ENCODE measurements at regions not wholly inside any gene's neighbourhood (a gene's known extent, or its start where the extent isn't known, plus 50 kb on each side); places are given as distances from the start of the nearest gene placed in this dataset.

DNA sequence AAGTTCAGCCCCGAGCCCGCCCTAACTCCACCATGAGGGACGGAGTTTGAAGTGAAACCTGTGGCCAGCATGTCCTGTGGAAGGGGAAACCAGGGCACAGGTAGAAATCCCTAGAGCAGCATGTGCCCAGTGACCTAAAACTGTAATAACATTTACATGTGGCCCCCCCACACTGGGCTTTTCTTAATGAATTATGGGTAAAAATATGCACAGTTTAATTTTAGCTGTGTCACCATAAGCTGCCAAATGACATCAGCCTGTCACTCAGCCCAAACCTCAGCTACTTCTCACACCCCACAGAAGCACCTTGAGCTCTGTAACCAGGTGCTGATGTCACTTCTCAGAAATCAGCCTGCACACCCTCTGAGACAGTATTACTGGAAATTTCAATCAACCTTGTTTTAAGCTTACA lies 50.0 kb upstream of the SLC19A1 start:
- H3K27me3 ChIP-seq (ENCODE audit: insufficient read depth, poor library complexity, severe bottlenecking): peaks cover 2% of the 10 kb centered on the region
- TF ChIP-seq GABPA (IDR thresholded peaks at IDR 0.05; ENCODE audit: low read depth): no peak
- no peak for TF ChIP-seq CTCF (IDR thresholded peaks at IDR 0.05; ENCODE audit: insufficient read depth, low read length)
- no peak for TF ChIP-seq SPI1 (IDR thresholded peaks at IDR 0.05; ENCODE audit: borderline replicate concordance, low read depth)
- no peak for TF ChIP-seq REST (IDR thresholded peaks at IDR 0.05; ENCODE audit: insufficient replicate concordance, low read depth)
- no peak for TF ChIP-seq POLR2AphosphoS5 (IDR thresholded peaks at IDR 0.05; ENCODE audit: low read depth)
- DNase-seq (ENCODE audit: low read depth in 1 of 2, low spot score in 1 of 2): peak in 1 of 2 experiments; percentile 21
- H3K27ac ChIP-seq (replicated peaks): no peak overlapping the region
- H3K4me3 ChIP-seq (replicated peaks; ENCODE audit: insufficient read depth, low read length): no peak overlapping the region

GRCh38 chr21:45592626-45593134 lies 50.4 kb upstream of the SLC19A1 start:
- Histone ChIP-seq H3K27ac (replicated peaks) (no peak overlapping the region), H3K4me3 (replicated peaks; ENCODE audit: insufficient read depth, low read length) (no peak overlapping the region), H3K27me3 (ENCODE audit: insufficient read depth, poor library complexity, severe bottlenecking) (peaks cover 2% of the 10 kb centered on the region)
- TF ChIP-seq REST (IDR thresholded peaks at IDR 0.05; ENCODE audit: insufficient replicate concordance, low read depth) (no peak), SPI1 (IDR thresholded peaks at IDR 0.05; ENCODE audit: borderline replicate concordance, low read depth) (no peak), GABPA (IDR thresholded peaks at IDR 0.05; ENCODE audit: low read depth) (no peak), CTCF (IDR thresholded peaks at IDR 0.05; ENCODE audit: insufficient read depth, low read length) (no peak), POLR2AphosphoS5 (IDR thresholded peaks at IDR 0.05; ENCODE audit: low read depth) (no peak)
- no peak for DNase-seq (ENCODE audit: low read depth in 1 of 2, low spot score in 1 of 2)

DNA sequence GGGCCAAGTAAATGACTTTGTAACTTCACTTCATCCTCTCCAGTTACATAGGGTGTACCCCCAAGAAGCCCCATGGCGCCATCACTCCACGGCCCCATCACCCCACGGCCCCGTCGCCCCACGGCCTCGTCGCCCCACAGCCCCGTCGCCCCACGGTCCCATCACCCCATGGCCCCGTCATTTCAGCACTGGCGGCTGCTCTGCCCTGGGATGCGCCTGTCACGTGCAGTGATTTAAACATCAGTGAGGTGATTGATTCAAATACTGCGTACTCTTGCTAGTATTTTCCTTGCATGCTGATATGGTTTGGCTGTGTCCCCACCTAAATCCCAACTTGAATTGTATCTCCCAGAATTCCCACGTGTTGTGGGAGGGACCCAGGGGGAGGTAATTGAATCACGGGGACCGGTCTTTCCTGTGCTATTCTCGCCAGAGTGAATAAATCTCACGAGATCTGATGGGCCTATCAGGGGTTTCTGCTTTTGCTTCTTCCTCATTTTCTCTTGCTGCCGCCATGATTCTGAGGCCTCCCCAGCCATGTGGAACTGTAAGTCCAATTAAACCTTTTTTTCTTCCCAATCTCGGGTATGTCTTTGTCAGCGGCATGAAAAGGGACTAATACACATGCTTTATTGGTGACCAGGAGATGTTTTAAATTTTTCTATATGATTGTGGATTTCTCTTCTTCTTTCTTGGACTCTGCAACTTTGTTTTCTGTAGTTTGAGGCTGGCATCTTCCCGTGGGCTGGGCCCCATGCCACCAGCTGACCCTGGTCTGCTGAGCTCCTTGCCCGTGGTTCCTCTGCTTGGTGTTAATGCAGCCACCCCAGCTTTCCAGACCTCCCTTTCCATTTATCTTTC lies 50.1 kb upstream of the PCBP3 start:
- peak overlapping the region; percentile 22 for H3K4me3 ChIP-seq (replicated peaks; ENCODE audit: insufficient read depth, low read length)
- peaks cover 2% of the 10 kb centered on the region for H3K27me3 ChIP-seq (ENCODE audit: insufficient read depth, poor library complexity, severe bottlenecking)
- peak in 1 of 2 experiments; percentile 42 for DNase-seq (ENCODE audit: low read depth in 1 of 2, low spot score in 1 of 2)
- no peak for TF ChIP-seq REST (IDR thresholded peaks at IDR 0.05; ENCODE audit: insufficient replicate concordance, low read depth)
- TF ChIP-seq CTCF (IDR thresholded peaks at IDR 0.05; ENCODE audit: insufficient read depth, low read length): no peak
- TF ChIP-seq GABPA (IDR thresholded peaks at IDR 0.05; ENCODE audit: low read depth): no peak
- TF ChIP-seq POLR2AphosphoS5 (IDR thresholded peaks at IDR 0.05; ENCODE audit: low read depth): no peak
- TF ChIP-seq SPI1 (IDR thresholded peaks at IDR 0.05; ENCODE audit: borderline replicate concordance, low read depth): peak; percentile 30; the same call in 1 of the 2 replicates
- H3K27ac ChIP-seq (replicated peaks): peak overlapping the region; percentile 22; the same call in 1 of the 2 replicates

All from HL-60 (cell line).